HG02571 (cell line): ENCODE measurements at regions not wholly inside any gene's neighbourhood (a gene's known extent, or its start where the extent isn't known, plus 50 kb on each side); places are given as distances from the start of the nearest gene placed in this dataset.
"Not testable (repeated sequence)": the region's sequence is repeated elsewhere in the genome, so short reads cannot be mapped to it uniquely, and the experiment has no call there.

Experiments used
- ATAC-seq: cut with Tn5 transposase; IDR thresholded peaks from one replicate; pipeline ENCODE4 v1.9.1; 2021; ENCODE audit warnings: mild to moderate bottlenecking, moderate library complexity; ENCODE audit not compliant: unreplicated experiment

DNA sequence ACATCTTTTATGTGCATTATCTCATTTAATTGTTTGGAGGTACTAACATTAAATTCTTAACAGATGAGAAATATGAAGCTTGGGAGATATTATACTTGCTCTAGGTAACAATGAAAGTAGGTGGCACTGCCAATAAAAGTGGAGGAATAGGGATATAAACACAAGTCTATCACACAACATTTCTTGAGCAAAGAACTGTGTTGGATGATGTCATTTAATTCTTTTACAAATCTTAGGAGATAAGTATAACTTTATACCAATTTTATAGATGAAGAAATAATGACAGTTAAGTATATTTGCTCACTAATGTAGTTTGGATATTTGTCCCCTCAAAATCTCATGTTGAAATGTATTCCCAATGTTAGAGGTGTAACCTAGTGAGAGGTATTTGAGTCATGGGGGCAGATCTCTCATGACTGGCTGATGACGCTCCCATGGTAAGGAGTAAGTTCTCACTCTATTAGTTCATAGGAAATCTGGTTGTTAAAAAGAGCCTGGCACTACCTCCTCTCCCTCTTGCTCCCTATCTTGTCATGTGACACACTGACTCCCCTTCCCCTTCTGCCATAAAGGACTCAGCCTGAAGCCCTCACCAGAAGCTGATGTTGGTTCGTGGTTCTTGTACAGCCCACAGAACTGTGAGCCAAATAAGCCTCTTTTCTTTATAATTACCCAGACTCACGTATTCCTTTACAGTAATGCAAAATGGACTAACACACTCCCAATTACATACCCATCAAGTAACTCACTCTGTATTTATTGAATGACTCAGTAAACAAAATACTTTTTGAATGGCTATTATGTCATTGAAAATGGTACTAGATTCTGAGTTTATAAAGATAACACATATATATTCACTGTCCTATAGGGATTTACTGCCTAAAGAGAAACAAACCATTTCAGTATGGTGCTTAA lies 146.8 kb upstream of the KITLG start:
- no peak for ATAC-seq

DNA sequence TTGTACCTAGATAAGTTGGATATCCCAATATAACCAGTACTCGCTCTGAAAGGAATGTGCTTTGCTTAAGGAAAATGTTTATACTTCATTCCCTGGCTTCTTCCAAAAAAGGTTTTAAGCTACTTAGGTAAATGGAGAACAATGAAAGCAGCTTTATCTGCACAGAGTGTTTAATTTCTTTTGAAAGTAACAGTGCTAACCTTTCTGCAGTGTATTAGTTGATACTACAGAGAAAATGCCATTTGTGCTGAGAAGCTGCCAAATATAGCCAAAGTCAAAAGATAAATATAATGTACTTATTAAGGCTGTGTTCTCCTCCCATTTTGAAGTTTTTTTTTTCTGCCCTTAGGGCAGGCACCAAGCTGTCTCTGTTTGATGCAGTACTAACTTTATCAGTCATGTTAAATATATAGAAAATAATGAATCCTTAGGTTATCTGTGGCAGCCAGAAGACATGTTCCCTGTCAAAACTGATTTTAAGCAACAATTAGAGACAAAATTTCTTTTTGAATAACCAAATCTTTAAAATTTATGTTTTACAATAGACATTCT lies 145.4 kb upstream of the KITLG start:
- no peak for ATAC-seq

DNA sequence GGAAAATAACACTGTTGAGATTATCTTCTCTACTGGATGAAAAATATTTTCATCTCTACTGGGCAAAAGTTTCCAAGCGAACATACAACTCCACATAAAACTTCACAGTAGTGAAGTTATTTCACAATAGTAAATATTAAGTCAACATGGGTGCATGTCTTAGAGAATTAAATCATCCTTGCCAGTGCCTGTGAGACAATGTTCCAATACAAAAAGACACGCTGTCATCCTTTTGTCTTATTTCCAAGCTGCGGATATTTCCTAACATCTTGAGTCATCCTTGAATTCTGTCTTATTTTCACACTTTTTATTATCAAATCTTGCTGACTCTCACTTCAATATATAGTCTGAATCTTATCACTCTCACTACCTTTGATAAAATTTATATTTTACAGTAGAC lies 142.9 kb upstream of the KITLG start:
- no peak for ATAC-seq

DNA sequence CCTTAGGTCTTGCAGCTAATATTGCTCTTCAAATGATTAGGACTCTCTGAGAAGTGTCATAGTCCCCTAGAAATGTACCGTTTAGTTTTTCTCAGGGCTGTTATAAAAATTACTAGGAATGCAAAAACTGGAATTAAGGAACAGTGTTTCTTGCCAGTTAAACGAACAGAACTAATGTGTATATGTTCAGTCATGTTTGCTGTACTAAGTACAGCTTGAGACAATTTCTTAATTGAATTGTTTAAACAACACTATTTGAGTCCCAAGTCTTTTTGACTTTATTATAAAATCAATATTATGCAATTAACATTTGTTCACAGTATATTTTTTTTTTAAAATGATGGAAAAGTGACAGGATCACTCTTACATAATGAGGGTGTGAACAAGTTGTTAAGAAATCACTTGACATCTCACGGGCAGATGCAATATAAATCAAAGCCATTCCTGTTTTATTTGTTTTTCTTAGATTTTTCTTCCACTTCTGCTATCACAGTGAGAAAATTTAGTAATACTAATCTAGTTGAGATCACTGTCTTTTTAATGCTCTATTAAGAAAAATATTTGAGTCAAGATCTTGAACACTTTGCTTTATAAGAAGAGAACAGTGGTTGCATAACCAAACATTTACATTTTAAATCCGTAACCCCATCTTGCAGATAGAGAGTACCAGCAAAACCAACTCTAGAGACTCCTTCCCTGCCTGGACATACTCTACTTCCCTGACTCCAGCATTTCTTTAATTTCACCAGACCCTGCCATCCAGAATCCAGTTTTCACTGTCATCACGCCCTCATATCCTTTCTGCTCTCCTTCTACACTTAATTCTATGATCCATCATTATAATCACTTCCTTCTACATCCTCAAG lies 140.7 kb upstream of the KITLG start:
- no peak for ATAC-seq

- no peak for ATAC-seq
Observed at GRCh38 chr12:88720231-88720630, 140.0 kb upstream of the KITLG start.

DNA sequence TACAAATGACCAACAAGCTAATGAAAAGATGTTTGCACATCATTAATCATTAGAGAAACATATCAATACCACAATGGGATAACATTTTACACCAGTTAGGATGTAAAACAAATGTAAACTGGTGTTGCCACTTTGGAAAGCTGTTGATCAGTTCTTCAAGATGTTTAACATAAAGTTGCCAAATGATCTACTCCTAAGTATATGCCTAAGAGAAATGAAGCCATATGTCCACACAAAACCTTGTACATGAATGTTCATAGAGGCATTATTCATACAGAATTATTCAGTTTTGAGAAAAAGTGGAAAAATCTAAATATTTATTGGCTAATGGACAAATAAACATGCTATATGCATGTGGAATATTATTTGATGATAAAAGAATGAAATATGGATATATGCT lies 136.9 kb upstream of the KITLG start:
- ATAC-seq, result no peak

GRCh38 chr12:88716240-88716639 lies 136.0 kb upstream of the KITLG start:
- ATAC-seq, result no peak

DNA sequence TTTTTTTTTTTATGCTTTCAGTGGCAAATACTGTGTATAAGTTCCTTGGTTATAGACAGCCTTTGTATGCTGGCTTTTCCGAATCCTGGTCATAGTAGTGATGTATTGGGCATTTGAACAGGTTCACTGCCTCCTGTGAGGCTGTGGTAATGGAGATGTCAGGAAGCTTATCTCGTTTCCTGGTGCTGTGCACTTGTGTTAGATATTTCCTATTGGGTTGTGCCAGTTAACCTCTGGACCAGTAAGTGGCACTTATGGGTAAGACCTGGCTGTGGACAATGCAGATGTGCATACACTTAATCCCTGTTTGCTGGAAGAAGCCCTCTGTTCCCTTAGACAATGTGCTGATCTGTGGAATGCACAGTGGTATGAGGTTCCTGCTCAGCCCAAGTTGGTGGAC lies 135.4 kb upstream of the KITLG start:
- ATAC-seq, result no peak

- not testable (repeated sequence) for ATAC-seq
Observed at GRCh38 chr12:88714263-88714882, 134.1 kb upstream of the KITLG start.

DNA sequence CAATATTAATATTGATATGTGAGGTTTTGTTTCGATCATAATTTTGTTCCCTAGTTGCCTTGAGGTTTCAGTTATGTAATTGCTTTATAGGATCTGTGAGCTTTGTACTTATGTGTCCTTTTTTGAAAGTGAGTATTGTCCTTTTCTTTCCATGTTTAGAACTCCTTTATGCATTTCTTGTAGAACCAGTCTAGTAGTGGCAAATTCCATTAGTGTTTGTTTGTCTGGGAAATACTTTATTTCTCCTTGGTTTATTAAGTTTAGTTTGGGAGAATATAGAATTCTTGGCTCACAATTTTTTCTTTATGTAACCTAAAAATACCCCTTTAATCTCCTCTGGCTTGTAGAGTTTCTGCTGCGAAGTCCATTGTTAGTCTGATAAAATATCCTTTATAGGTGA lies 127.5 kb upstream of the KITLG start:
- ATAC-seq, result no peak

GRCh38 chr12:88706286-88706685 lies 126.0 kb upstream of the KITLG start:
- no peak for ATAC-seq

- ATAC-seq, result no peak
Observed at GRCh38 chr12:88703790-88704189, 123.5 kb upstream of the KITLG start.

DNA sequence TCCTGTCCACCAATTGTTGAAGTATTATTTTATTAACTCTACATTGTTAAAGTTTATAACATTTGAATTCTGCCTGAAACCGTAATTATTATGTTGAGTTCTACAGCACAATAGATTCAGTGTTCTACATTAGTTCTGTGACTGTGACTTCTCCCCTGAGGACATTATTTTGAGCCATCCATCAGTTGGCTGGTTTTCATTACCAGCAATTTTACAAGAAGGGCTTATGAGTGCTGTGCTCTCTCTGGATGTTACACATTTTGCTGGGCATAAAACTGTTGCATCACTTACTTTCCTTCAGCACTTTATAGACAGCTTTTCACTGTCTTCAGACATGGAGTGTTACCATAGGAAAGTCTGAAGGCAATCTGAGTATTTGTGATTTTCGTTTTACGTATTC lies 118.2 kb upstream of the KITLG start:
- ATAC-seq, result no peak

DNA sequence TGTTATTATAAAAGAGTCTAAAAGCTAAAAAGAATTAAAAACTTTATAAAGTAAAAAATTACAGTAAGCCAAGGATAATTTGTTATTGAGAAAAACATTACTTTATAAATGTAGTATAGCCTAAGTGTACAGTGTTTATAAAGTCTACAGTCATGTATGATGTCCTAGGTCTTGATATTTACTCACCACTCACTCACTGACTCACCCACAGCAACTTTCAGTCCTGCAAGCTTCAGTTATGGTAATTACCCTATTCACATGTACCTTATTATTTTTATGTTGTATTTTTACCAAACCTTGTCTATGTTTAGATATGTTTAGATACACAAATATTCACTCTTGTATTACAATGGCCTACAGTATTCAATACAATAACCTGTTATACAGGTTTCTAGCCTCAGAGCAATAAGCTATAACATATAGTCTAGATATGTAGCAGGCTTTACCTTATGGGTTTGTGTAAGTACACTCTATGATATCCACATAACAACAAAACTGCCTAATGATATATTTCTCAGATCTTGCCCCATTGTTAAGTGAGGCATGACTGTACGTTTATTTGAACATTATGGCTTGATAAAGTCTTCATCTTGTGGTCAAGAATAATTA lies 113.7 kb upstream of the KITLG start:
- ATAC-seq, result no peak

DNA sequence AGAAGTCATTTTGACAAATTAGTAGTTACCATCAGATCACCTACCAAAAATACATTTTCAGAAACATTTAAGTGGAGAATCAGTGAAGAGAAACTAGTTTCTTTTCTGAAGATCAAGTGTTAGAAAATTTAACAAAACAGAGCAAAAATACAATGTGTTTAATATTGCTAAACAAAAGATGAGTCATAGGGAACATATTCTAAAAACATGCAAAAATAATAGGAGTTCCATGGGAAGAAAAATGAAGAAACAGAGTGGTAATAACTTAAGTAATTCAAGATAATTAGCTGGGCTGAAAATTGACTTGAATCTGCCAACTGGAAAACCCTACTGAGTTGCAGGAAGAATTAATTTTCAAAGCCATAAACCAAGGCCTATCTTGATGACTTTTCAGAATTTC lies 111.5 kb upstream of the KITLG start:
- ATAC-seq, result no peak

DNA sequence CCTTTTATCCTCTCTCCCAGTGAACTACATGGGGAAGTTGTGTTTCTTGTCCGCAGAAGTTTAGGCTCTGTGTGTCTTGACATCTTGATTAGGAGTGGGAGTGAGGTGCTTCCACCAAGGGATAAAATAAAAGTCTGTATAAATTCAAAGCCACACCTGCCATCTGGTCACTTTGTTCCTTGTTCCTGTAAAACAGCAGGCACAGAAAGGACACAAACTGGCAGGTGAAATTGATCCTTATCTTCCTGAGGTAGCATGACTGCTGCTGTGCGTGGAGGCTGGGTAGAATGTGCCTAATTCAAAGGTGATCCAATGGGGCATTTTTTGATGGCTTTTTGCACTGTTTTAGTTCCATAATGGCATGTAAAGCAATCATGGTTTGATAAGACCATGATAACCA lies 104.3 kb upstream of the KITLG start:
- ATAC-seq, result no peak

DNA sequence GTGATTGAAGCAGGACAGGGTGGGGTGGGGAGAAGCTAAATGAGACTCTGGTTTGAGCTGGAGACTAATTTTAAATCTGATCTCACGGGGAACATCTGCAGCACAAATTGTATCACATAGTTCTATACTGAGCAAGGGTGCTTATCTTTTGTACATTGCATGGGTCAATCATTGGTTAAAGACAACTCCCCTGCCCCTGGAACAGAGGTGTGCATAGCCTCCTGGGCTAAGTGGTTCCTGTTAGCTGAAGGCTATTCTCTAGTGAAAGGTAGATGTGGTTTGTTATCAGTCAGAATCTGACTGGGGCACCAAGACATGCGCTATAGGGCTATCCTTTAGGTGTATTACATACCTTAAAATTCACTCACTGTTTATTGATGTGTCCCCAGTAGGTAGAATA lies 103.9 kb upstream of the KITLG start:
- ATAC-seq, result no peak

GRCh38 chr12:88683628-88684027 lies 103.4 kb upstream of the KITLG start:
- no peak for ATAC-seq

DNA sequence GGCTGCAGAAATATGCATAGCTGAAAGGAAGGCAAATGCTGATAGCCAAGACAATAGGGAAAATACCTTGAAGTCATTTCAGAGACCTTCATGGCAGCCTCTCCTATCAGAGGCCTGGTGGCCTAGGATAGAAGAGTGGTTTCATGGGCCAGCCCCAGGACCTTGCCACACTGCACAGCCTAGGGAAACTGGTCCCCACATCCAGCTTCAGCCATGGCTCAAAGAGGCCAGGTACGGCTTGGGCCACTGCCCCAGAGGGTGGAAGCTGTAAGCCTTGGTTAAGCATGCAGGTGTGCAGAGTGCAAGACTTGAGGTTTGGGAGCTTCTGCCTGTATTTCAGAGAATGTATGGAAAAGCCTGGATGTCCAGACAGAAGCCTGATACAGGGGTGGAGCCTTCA lies 101.0 kb upstream of the KITLG start:
- ATAC-seq, result no peak

DNA sequence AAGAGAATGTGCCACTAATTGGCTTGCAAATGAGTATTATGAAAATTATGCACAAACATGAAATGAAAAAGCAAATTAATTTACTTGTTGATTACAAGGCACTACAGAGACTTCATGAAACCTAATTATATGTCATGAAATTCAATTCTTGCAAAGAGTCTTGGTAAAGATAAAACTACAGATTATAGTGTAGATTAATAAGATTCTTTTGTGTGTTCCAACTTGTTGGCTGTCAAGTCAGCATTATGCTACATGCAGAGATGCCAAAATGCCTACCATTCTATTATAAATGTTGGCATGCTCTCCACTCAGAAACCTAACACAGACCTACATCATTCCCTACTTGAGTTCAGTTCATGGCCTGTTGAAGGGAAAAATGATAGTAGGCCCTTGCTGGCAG lies 97.2 kb upstream of the KITLG start:
- no peak for ATAC-seq

DNA sequence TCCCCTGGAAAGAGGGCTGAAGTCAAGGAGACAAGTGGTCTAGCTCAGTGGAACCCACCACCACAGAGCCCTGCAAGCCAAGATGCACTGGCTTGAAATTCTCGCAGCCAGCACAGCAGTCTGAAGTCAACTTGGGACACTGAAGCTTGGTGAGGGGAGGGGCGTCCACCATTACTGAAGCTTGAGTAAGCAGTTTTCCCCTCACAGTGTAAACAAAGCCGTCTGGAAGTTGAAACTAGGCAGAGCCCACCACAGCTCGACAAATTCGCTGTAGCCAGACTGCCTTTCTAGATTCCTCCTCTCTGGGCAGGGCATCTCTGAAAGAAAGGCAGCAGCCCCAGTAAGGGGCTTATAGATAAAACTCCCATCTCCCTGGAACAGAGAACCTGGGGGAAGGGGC lies 87.3 kb upstream of the KITLG start:
- ATAC-seq, result not testable (repeated sequence)
